ENCODE measurements at regions not wholly inside any gene's neighbourhood (a gene's known extent, or its start where the extent isn't known, plus 50 kb on each side); places are given as distances from the start of the nearest gene placed in this dataset.

DNA sequence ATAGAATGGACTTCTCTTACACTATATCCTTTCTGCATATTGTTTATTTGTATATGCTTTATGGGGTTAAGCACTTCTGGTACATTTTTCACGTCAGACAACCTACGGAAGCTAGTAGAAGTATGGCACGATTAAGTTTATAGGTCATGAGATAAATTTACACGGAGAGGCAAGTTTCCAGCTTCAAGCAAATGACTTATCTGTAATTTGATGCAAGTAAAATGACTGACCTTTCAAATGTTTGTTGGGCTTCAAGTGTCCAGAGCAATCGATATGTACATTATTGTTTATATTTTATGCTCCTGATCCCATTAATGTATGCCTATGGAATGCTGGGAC lies 97.5 kb upstream of the EFEMP1 start:
- no peaks in the 10 kb centered on the region for H3K4me1 ChIP-seq (ENCODE audit: control insufficient read depth, insufficient read depth, low read length)
- H3K9me3 ChIP-seq (ENCODE audit: control insufficient read depth, low read length), result no peaks in the 10 kb centered on the region
- H3K27ac ChIP-seq (ENCODE audit: low read length), result no peak overlapping the region
- ATAC-seq (no peak), DNase-seq (no peak)
- no peaks in the 10 kb centered on the region for H3K27me3 ChIP-seq (ENCODE audit: control insufficient read depth, insufficient read depth)
- 70% methylated on average over 5 of the region's 5 CpGs for WGBS
- H3K4me3 ChIP-seq (ENCODE audit: low read length), result no peak overlapping the region
- intact Hi-C loops (cut with DNase I), result no loop called here

- no peaks in the 10 kb centered on the region for H3K4me1 ChIP-seq (ENCODE audit: control insufficient read depth, insufficient read depth, low read length)
- no peak overlapping the region for H3K4me3 ChIP-seq (ENCODE audit: low read length)
- WGBS, result 94% methylated on average over 5 of the region's 5 CpGs
- no peaks in the 10 kb centered on the region for H3K27me3 ChIP-seq (ENCODE audit: control insufficient read depth, insufficient read depth)
- DNase-seq (no peak), ATAC-seq (no peak)
- H3K9me3 ChIP-seq (ENCODE audit: control insufficient read depth, low read length), result no peaks in the 10 kb centered on the region
- H3K27ac ChIP-seq (ENCODE audit: low read length), result no peak overlapping the region
- intact Hi-C loops (cut with DNase I), result no loop called here
Observed at GRCh38 chr2:56021579-56021978, 98.0 kb upstream of the EFEMP1 start.

- DNase-seq, result no peak
Observed at GRCh38 chr2:56025469-56026193, 102.0 kb upstream of the EFEMP1 start.

GRCh38 chr2:56026828-56027227 lies 103.2 kb upstream of the EFEMP1 start:
- WGBS, result 82% methylated on average over 2 of the region's 2 CpGs
- Histone ChIP-seq H3K4me3 (ENCODE audit: low read length) (no peak overlapping the region), H3K9me3 (ENCODE audit: control insufficient read depth, low read length) (no peaks in the 10 kb centered on the region), H3K4me1 (ENCODE audit: control insufficient read depth, insufficient read depth, low read length) (no peaks in the 10 kb centered on the region), H3K27ac (ENCODE audit: low read length) (no peak overlapping the region), H3K27me3 (ENCODE audit: control insufficient read depth, insufficient read depth) (no peaks in the 10 kb centered on the region)
- intact Hi-C loops (cut with DNase I), result no loop called here
- no peak for DNase-seq
- ATAC-seq, result no peak

More at GRCh38 chr2:56025469-56026193, 102.0 kb upstream of the EFEMP1 start:
- no peak for ATAC-seq
- no peaks in the 10 kb centered on the region for H3K4me1 ChIP-seq (ENCODE audit: control insufficient read depth, insufficient read depth, low read length)
- no peak overlapping the region for H3K27ac ChIP-seq (ENCODE audit: low read length)
- H3K27me3 ChIP-seq (ENCODE audit: control insufficient read depth, insufficient read depth), result no peaks in the 10 kb centered on the region
- intact Hi-C loops (cut with DNase I), result no loop called here
- 53% methylated on average over 1 of the region's 1 CpG for WGBS
- no peaks in the 10 kb centered on the region for H3K9me3 ChIP-seq (ENCODE audit: control insufficient read depth, low read length)
- H3K4me3 ChIP-seq (ENCODE audit: low read length), result no peak overlapping the region

DNA sequence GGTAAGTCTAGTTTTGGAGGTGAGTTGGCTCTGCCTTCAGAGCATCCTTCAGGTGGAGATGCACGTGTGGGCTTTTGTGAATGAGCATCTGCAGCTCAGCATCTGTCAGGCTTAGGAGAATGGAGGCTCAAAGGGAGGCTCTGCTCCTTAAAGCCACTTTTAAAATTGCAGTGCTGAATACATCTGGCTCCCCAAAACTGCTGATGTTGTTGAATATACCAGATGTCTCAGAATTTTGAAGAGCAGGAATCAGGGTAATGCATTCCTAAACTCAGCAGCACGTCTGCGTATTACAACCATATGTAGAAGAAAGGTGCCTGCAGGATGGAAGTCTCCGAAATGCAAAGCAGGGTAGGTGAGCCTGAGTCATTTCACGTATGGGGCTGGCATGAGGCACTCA lies 106.5 kb upstream of the EFEMP1 start:
- no peak for DNase-seq
- intact Hi-C loops (cut with DNase I), result no loop called here
- Histone ChIP-seq H3K4me3 (ENCODE audit: low read length) (no peak overlapping the region), H3K9me3 (ENCODE audit: control insufficient read depth, low read length) (no peaks in the 10 kb centered on the region), H3K27ac (ENCODE audit: low read length) (no peak overlapping the region), H3K4me1 (ENCODE audit: control insufficient read depth, insufficient read depth, low read length) (no peaks in the 10 kb centered on the region), H3K27me3 (ENCODE audit: control insufficient read depth, insufficient read depth) (no peaks in the 10 kb centered on the region)
- WGBS, result 85% methylated on average over 5 of the region's 5 CpGs
- ATAC-seq, result no peak

DNA sequence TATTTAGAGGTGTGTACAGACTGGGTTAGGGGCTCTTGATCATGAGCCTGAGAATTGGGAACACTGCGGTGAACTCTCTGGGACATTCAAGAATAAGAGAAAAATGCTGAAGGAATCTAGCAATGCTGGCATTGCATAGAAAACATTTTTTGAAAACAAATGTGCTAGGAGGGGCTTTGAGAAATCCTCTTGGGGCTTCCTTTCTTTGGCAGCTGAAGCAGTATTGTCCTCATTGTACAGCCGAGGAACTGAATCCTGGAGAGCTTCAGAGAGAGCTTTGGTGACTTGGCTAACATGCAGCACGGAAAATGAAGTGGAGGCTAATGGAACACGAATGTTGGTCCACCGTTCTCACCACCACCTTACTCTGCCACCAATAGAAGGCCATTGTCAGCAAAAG lies 107.3 kb upstream of the EFEMP1 start:
- WGBS, result 48% methylated on average over 5 of the region's 5 CpGs
- no peak overlapping the region for H3K4me3 ChIP-seq (ENCODE audit: low read length)
- no peak for DNase-seq
- H3K9me3 ChIP-seq (ENCODE audit: control insufficient read depth, low read length), result no peaks in the 10 kb centered on the region
- no peak overlapping the region for H3K27ac ChIP-seq (ENCODE audit: low read length)
- no peaks in the 10 kb centered on the region for H3K27me3 ChIP-seq (ENCODE audit: control insufficient read depth, insufficient read depth)
- ATAC-seq, result no peak
- H3K4me1 ChIP-seq (ENCODE audit: control insufficient read depth, insufficient read depth, low read length), result no peaks in the 10 kb centered on the region
- intact Hi-C loops (cut with DNase I), result no loop called here

DNA sequence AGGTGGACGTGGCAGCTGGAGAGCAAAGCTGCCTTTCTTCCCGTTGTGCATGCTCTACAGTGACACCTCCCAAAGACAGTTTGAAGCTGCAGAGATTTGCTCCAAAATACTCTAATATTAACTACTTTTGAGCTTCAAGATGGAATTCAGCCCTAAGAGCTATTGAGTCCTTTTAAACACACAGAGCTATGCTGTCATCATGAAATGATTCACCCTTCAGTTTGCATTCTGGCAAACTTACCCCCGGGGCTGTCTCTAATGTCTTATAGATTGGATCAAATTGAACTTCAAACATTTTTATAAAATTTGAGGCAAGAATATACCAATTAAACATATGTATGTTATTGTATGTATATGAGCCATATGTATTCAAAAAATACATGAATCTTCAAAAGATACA lies 110.7 kb upstream of the EFEMP1 start:
- Histone ChIP-seq H3K4me3 (ENCODE audit: low read length) (no peak overlapping the region), H3K27me3 (ENCODE audit: control insufficient read depth, insufficient read depth) (no peaks in the 10 kb centered on the region), H3K4me1 (ENCODE audit: control insufficient read depth, insufficient read depth, low read length) (no peaks in the 10 kb centered on the region), H3K9me3 (ENCODE audit: control insufficient read depth, low read length) (no peaks in the 10 kb centered on the region), H3K27ac (ENCODE audit: low read length) (no peak overlapping the region)
- 66% methylated on average over 3 of the region's 3 CpGs for WGBS
- DNase-seq (no peak), ATAC-seq (no peak)
- intact Hi-C loops (cut with DNase I), result no loop called here

DNA sequence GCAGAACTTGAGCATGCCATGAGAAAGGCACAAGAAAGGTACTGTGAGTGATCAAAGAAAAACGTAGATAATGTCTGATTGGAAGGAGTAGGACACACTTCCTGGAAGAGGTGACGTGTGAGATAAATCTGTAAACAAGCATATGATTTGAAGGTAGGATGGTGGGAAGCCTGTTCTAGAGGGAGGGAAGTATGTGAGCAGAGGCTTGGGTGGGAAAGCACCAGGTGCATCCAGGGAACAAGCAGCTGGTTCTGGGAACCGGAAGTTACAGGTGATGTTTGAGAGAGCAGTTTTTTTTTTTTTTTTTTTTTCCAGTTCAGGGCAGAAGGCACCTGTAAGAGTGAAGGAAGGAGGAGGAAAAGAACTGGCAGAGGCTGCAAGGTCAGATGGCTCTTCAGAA lies 116.6 kb upstream of the EFEMP1 start:
- Histone ChIP-seq H3K4me3 (ENCODE audit: low read length) (no peak overlapping the region), H3K27me3 (ENCODE audit: control insufficient read depth, insufficient read depth) (no peaks in the 10 kb centered on the region), H3K27ac (ENCODE audit: low read length) (no peak overlapping the region), H3K9me3 (ENCODE audit: control insufficient read depth, low read length) (no peaks in the 10 kb centered on the region), H3K4me1 (ENCODE audit: control insufficient read depth, insufficient read depth, low read length) (no peaks in the 10 kb centered on the region)
- ATAC-seq (no peak), DNase-seq (no peak)
- 52% methylated on average over 3 of the region's 3 CpGs for WGBS
- intact Hi-C loops (cut with DNase I), result no loop called here

- Histone ChIP-seq H3K27me3 (ENCODE audit: control insufficient read depth, insufficient read depth) (no peaks in the 10 kb centered on the region), H3K27ac (ENCODE audit: low read length) (no peak overlapping the region), H3K4me3 (ENCODE audit: low read length) (no peak overlapping the region), H3K4me1 (ENCODE audit: control insufficient read depth, insufficient read depth, low read length) (no peaks in the 10 kb centered on the region), H3K9me3 (ENCODE audit: control insufficient read depth, low read length) (no peaks in the 10 kb centered on the region)
- ATAC-seq, result no peak
- DNase-seq, result no peak
- intact Hi-C loops (cut with DNase I), result no loop called here
Observed at GRCh38 chr2:56040834-56041233, 117.3 kb upstream of the EFEMP1 start.

GRCh38 chr2:56047136-56047535 lies 123.6 kb upstream of the EFEMP1 start:
- no peak overlapping the region for H3K4me3 ChIP-seq (ENCODE audit: low read length)
- H3K9me3 ChIP-seq (ENCODE audit: control insufficient read depth, low read length), result no peaks in the 10 kb centered on the region
- ATAC-seq (no peak), DNase-seq (no peak)
- no peaks in the 10 kb centered on the region for H3K4me1 ChIP-seq (ENCODE audit: control insufficient read depth, insufficient read depth, low read length)
- no peak overlapping the region for H3K27ac ChIP-seq (ENCODE audit: low read length)
- WGBS, result 40% methylated on average over 3 of the region's 3 CpGs
- intact Hi-C loops (cut with DNase I), result no loop called here
- H3K27me3 ChIP-seq (ENCODE audit: control insufficient read depth, insufficient read depth), result no peaks in the 10 kb centered on the region

- H3K4me3 ChIP-seq (ENCODE audit: low read length), result no peak overlapping the region
- DNase-seq (no peak), ATAC-seq (no peak)
- no peaks in the 10 kb centered on the region for H3K27me3 ChIP-seq (ENCODE audit: control insufficient read depth, insufficient read depth)
- no peaks in the 10 kb centered on the region for H3K4me1 ChIP-seq (ENCODE audit: control insufficient read depth, insufficient read depth, low read length)
- H3K9me3 ChIP-seq (ENCODE audit: control insufficient read depth, low read length), result no peaks in the 10 kb centered on the region
- 64% methylated on average over 10 of the region's 10 CpGs for WGBS
- intact Hi-C loops (cut with DNase I), result no loop called here
- H3K27ac ChIP-seq (ENCODE audit: low read length), result no peak overlapping the region
Observed at GRCh38 chr2:56049233-56049845, 125.8 kb upstream of the EFEMP1 start.

DNA sequence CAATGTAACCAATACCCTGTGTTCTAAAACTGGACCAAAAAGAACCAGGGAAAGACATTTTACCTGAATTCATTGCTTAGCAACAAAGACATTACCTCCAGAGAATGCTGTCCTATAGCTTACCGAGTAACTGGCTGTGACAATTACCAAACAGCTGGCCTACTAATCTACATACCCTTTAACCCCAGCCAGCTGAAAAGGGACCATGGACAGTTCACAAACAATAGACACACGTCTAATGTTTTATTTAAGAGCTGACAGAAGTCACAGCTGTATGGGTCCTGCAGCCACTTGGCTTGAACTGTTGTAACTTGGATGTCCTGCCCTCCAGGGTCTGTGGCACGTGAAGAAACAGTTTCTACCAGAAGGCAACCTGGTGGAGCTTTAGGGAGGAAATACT lies 130.1 kb upstream of the EFEMP1 start:
- ATAC-seq (no peak), DNase-seq (no peak)
- no peaks in the 10 kb centered on the region for H3K27me3 ChIP-seq (ENCODE audit: control insufficient read depth, insufficient read depth)
- no peak overlapping the region for H3K27ac ChIP-seq (ENCODE audit: low read length)
- intact Hi-C loops (cut with DNase I), result no loop called here
- H3K4me3 ChIP-seq (ENCODE audit: low read length), result no peak overlapping the region
- no peaks in the 10 kb centered on the region for H3K9me3 ChIP-seq (ENCODE audit: control insufficient read depth, low read length)
- WGBS, result 32% methylated on average over 3 of the region's 3 CpGs
- H3K4me1 ChIP-seq (ENCODE audit: control insufficient read depth, insufficient read depth, low read length), result no peaks in the 10 kb centered on the region
